ENCODE measurements at regions not wholly inside any gene's neighbourhood (a gene's known extent, or its start where the extent isn't known, plus 50 kb on each side); places are given as distances from the start of the nearest gene placed in this dataset.
"Not testable (repeated sequence)": the region's sequence is repeated elsewhere in the genome, so short reads cannot be mapped to it uniquely, and the experiment has no call there.

DNA sequence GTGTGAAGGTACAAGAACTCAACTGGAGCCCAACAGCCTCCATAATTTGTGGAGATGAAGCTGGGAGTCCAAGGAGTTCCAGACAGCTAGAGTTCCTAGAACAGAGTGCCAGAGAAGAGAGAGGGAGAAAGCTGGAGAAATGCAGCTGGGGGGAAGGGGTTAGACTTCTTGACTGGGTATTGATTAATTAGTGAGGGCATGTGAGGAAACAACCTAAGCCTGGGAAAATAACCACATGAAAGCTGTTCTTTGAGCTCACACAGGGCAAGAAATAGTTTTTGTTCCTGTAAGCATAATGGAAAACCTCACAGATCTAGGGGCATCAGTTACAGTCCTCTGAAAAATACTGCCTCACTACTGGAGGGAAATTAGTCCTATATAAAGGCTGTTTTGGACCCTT, 230.5 kb upstream of the FKBP1C start:
- Histone ChIP-seq H3K4me2 (no peak overlapping the region), H3K4me3 (no peak overlapping the region), H3K27ac (no peak overlapping the region), H3K4me1 (no peaks in the 10 kb centered on the region), H3K9me3 (no peaks in the 10 kb centered on the region)
- FAIRE-seq (no peak), DNase-seq (ENCODE audit: low read depth in 1 of 2, low spot score in 1 of 2) (no peak), ATAC-seq (no peak)
- TF ChIP-seq RFX5 (IDR thresholded peaks at IDR 0.05) (no peak), EHF (CRISPR knock-in tag; IDR thresholded peaks at IDR 0.05) (no peak), ZSCAN20 (CRISPR knock-in tag; IDR thresholded peaks at IDR 0.05) (no peak), EP300 (IDR thresholded peaks at IDR 0.05) (no peak), HOXB5 (CRISPR knock-in tag; IDR thresholded peaks at IDR 0.05) (no peak), MAZ (IDR thresholded peaks at IDR 0.05; ENCODE audit: borderline replicate concordance, low read depth, low read length) (no peak), POLR2A (IDR thresholded peaks at IDR 0.05; ENCODE audit: low read length) (no peak), JUN (IDR thresholded peaks at IDR 0.05) (no peak), RAD21 (conservative IDR thresholded peaks at IDR 0.05 in 1 of 2, IDR thresholded peaks at IDR 0.05 in 1 of 2) (no peak)
- TF ChIP-seq, protein P1, sequence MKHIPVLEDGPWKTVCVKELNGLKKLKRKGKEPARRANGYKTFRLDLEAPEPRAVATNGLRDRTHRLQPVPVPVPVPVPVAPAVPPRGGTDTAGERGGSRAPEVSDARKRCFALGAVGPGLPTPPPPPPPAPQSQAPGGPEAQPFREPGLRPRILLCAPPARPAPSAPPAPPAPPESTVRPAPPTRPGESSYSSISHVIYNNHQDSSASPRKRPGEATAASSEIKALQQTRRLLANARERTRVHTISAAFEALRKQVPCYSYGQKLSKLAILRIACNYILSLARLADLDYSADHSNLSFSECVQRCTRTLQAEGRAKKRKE (CRISPR knock-in tag; IDR thresholded peaks at IDR 0.05; ENCODE audit: low read depth), result no peak
- TF ChIP-seq, protein P2, sequence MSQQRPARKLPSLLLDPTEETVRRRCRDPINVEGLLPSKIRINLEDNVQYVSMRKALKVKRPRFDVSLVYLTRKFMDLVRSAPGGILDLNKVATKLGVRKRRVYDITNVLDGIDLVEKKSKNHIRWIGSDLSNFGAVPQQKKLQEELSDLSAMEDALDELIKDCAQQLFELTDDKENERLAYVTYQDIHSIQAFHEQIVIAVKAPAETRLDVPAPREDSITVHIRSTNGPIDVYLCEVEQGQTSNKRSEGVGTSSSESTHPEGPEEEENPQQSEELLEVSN (IDR thresholded peaks at IDR 0.05; ENCODE audit: borderline replicate concordance, low read depth), result no peak
- TF ChIP-seq, protein P3, sequence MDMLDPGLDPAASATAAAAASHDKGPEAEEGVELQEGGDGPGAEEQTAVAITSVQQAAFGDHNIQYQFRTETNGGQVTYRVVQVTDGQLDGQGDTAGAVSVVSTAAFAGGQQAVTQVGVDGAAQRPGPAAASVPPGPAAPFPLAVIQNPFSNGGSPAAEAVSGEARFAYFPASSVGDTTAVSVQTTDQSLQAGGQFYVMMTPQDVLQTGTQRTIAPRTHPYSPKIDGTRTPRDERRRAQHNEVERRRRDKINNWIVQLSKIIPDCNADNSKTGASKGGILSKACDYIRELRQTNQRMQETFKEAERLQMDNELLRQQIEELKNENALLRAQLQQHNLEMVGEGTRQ (IDR thresholded peaks at IDR 0.05), result no peak
- TF ChIP-seq, protein P4, sequence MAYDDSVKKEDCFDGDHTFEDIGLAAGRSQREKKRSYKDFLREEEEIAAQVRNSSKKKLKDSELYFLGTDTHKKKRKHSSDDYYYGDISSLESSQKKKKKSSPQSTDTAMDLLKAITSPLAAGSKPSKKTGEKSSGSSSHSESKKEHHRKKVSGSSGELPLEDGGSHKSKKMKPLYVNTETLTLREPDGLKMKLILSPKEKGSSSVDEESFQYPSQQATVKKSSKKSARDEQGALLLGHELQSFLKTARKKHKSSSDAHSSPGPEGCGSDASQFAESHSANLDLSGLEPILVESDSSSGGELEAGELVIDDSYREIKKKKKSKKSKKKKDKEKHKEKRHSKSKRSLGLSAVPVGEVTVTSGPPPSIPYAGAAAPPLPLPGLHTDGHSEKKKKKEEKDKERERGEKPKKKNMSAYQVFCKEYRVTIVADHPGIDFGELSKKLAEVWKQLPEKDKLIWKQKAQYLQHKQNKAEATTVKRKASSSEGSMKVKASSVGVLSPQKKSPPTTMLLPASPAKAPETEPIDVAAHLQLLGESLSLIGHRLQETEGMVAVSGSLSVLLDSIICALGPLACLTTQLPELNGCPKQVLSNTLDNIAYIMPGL (CRISPR knock-in tag; IDR thresholded peaks at IDR 0.05; ENCODE audit: borderline replicate concordance), result no peak
- ChIA-PET POLR2A (no interaction called here), CTCF (no interaction called here)

DNA sequence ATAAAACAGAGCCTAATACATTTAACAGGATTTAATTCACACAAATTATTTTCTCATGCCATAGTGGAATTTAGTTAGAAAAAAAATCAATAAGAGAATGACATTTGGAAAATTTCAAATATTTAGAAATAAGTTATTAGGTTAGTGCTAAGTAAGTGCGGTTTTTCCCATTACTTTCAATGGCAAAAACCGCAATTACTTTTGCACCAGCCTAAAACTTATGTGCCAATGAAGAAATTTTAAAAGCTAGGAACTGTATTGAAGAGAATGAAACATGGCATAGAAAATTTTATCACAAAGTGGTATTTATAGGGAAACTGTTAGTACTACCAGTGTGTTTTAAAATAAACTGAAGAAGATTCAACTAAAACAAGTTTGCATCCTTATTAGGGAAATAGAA, 228.3 kb upstream of the FKBP1C start:
- no peaks in the 10 kb centered on the region for H3K4me1 ChIP-seq
- DNase-seq (ENCODE audit: low read depth in 1 of 2, low spot score in 1 of 2) (no peak), FAIRE-seq (no peak), ATAC-seq (no peak)
- WGBS (ENCODE audit: missing lambda C conversion rate), result 66% methylated on average over 2 of the region's 2 CpGs
- TF ChIP-seq FOXS1 (CRISPR knock-in tag; IDR thresholded peaks at IDR 0.05) (no peak), JUNB (IDR thresholded peaks at IDR 0.05) (no peak), RFX5 (IDR thresholded peaks at IDR 0.05) (no peak), POLR2AphosphoS2 (conservative IDR thresholded peaks at IDR 0.05; ENCODE audit: low read length) (no peak), RCOR1 (IDR thresholded peaks at IDR 0.05; ENCODE audit: low read depth, low read length) (no peak), TFCP2L1 (CRISPR knock-in tag; IDR thresholded peaks at IDR 0.05) (no peak)
- TF ChIP-seq, protein P5, sequence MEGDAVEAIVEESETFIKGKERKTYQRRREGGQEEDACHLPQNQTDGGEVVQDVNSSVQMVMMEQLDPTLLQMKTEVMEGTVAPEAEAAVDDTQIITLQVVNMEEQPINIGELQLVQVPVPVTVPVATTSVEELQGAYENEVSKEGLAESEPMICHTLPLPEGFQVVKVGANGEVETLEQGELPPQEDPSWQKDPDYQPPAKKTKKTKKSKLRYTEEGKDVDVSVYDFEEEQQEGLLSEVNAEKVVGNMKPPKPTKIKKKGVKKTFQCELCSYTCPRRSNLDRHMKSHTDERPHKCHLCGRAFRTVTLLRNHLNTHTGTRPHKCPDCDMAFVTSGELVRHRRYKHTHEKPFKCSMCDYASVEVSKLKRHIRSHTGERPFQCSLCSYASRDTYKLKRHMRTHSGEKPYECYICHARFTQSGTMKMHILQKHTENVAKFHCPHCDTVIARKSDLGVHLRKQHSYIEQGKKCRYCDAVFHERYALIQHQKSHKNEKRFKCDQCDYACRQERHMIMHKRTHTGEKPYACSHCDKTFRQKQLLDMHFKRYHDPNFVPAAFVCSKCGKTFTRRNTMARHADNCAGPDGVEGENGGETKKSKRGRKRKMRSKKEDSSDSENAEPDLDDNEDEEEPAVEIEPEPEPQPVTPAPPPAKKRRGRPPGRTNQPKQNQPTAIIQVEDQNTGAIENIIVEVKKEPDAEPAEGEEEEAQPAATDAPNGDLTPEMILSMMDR (IDR thresholded peaks at IDR 0.05), result no peak
- TF ChIP-seq, protein P6, sequence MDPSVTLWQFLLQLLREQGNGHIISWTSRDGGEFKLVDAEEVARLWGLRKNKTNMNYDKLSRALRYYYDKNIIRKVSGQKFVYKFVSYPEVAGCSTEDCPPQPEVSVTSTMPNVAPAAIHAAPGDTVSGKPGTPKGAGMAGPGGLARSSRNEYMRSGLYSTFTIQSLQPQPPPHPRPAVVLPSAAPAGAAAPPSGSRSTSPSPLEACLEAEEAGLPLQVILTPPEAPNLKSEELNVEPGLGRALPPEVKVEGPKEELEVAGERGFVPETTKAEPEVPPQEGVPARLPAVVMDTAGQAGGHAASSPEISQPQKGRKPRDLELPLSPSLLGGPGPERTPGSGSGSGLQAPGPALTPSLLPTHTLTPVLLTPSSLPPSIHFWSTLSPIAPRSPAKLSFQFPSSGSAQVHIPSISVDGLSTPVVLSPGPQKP (IDR thresholded peaks at IDR 0.05; ENCODE audit: low read depth, low read length), result no peak
- no peak overlapping the region for H3K27ac ChIP-seq
- ChIA-PET POLR2A (no interaction called here), CTCF (no interaction called here)
- no peak overlapping the region for H3K4me2 ChIP-seq
- H3K4me3 ChIP-seq, result no peak overlapping the region
- H3K9me3 ChIP-seq, result no peaks in the 10 kb centered on the region

DNA sequence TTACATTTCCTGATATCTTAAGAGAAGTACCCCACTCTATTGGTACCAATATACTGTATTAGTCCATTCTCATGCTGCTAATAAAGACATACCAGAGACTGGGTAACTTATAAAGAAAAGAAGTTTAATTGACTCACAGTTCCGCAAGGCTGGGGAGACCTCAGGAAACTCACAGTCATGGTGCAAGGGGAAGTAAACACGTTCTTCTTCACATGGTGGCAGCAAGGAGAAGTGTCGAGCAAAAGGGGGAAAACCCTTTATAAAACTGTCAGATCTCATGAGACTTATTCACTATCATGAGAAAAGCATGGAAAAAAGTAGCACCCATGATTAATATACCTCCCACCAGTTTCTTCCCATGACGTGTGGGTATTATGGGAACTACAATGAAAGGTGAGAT, 219.6 kb upstream of the FKBP1C start:
- ATAC-seq; H3K4me3 ChIP-seq; H3K27ac ChIP-seq; FAIRE-seq; CTCF ChIA-PET; H3K4me2 ChIP-seq; POLR2A ChIA-PET; H3K4me1 ChIP-seq; DNase-seq (ENCODE audit: low read depth in 1 of 2, low spot score in 1 of 2); H3K9me3 ChIP-seq: not testable (repeated sequence)
- 39% methylated on average over 4 of the region's 4 CpGs for WGBS (ENCODE audit: missing lambda C conversion rate)

All from A549 (cell line).